ENCODE measurements at regions not wholly inside any gene's neighbourhood (a gene's known extent, or its start where the extent isn't known, plus 50 kb on each side); places are given as distances from the start of the nearest gene placed in this dataset.

- TF ChIP-seq CTCF (conservative IDR thresholded peaks at IDR 0.05) (no peak), ZFX (IDR thresholded peaks at IDR 0.05) (no peak)
Measured at GRCh38 chr10:61184429-61184828, 240.4 kb upstream of the RHOBTB1 start.
